ENCODE measurements at regions not wholly inside any gene's neighbourhood (a gene's known extent, or its start where the extent isn't known, plus 50 kb on each side); places are given as distances from the start of the nearest gene placed in this dataset.

DNA sequence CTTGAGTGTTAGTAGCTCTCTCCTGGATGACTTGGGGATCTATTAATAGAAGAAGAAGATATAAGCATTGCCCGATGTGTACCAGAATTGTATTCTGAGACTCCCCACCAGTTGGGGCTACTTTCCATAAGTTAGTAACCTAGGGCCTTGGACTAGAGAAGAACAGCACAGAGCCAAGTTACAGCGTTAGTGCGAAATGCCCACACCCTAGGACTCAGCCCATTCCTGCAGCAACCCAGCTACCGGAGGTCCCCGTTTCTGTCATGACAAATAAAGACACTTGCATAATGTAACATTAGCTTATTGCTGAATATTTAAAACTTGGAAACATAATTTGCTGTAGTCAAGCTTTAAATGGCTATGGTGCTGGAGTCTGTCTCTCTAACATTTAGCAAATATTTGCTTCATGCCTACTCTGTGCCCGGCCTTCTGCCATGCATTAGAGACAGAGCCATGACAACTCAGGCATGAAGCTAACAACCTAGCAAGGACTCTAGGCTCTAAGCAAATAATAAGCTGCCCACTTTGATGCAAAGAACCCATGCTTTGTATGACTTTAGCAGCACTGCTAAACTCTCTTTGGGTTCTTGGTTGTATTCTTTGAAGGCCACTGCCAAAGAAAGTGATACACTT, 103.4 kb upstream of the COL21A1 start:
- TF ChIP-seq, protein P1, sequence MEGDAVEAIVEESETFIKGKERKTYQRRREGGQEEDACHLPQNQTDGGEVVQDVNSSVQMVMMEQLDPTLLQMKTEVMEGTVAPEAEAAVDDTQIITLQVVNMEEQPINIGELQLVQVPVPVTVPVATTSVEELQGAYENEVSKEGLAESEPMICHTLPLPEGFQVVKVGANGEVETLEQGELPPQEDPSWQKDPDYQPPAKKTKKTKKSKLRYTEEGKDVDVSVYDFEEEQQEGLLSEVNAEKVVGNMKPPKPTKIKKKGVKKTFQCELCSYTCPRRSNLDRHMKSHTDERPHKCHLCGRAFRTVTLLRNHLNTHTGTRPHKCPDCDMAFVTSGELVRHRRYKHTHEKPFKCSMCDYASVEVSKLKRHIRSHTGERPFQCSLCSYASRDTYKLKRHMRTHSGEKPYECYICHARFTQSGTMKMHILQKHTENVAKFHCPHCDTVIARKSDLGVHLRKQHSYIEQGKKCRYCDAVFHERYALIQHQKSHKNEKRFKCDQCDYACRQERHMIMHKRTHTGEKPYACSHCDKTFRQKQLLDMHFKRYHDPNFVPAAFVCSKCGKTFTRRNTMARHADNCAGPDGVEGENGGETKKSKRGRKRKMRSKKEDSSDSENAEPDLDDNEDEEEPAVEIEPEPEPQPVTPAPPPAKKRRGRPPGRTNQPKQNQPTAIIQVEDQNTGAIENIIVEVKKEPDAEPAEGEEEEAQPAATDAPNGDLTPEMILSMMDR (IDR thresholded peaks at IDR 0.05 in 2 of 3, conservative IDR thresholded peaks at IDR 0.05 in 1 of 3; ENCODE audit: borderline replicate concordance in 1 of 3, insufficient read depth in 1 of 3, low read depth in 2 of 3, low read length in 2 of 3) = no peak
- no peak for TF ChIP-seq CEBPB (IDR thresholded peaks at IDR 0.05; ENCODE audit: low read depth)
- no peak for TF ChIP-seq POLR2AphosphoS5 (IDR thresholded peaks at IDR 0.05; ENCODE audit: low read depth, low read length)
- no peak for TF ChIP-seq POLR2A (IDR thresholded peaks at IDR 0.05; ENCODE audit: borderline replicate concordance, extremely low read depth, insufficient read depth, insufficient read length)
- TF ChIP-seq FOSL1 (IDR thresholded peaks at IDR 0.05; ENCODE audit: low read depth) = no peak
- TF ChIP-seq, protein P2, sequence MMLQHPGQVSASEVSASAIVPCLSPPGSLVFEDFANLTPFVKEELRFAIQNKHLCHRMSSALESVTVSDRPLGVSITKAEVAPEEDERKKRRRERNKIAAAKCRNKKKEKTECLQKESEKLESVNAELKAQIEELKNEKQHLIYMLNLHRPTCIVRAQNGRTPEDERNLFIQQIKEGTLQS (IDR thresholded peaks at IDR 0.05) = no peak
- TF ChIP-seq TCF7L2 (IDR thresholded peaks at IDR 0.05; ENCODE audit: borderline replicate concordance, extremely low read depth, insufficient read depth, insufficient read length) = no peak
- no peak for TF ChIP-seq SIN3A (IDR thresholded peaks at IDR 0.05; ENCODE audit: low read depth)
- TF ChIP-seq, protein P3, sequence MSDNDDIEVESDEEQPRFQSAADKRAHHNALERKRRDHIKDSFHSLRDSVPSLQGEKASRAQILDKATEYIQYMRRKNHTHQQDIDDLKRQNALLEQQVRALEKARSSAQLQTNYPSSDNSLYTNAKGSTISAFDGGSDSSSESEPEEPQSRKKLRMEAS (IDR thresholded peaks at IDR 0.05) = no peak
- TF ChIP-seq EZH2 (IDR thresholded peaks at IDR 0.05) = no peak
- TF ChIP-seq, protein P4, sequence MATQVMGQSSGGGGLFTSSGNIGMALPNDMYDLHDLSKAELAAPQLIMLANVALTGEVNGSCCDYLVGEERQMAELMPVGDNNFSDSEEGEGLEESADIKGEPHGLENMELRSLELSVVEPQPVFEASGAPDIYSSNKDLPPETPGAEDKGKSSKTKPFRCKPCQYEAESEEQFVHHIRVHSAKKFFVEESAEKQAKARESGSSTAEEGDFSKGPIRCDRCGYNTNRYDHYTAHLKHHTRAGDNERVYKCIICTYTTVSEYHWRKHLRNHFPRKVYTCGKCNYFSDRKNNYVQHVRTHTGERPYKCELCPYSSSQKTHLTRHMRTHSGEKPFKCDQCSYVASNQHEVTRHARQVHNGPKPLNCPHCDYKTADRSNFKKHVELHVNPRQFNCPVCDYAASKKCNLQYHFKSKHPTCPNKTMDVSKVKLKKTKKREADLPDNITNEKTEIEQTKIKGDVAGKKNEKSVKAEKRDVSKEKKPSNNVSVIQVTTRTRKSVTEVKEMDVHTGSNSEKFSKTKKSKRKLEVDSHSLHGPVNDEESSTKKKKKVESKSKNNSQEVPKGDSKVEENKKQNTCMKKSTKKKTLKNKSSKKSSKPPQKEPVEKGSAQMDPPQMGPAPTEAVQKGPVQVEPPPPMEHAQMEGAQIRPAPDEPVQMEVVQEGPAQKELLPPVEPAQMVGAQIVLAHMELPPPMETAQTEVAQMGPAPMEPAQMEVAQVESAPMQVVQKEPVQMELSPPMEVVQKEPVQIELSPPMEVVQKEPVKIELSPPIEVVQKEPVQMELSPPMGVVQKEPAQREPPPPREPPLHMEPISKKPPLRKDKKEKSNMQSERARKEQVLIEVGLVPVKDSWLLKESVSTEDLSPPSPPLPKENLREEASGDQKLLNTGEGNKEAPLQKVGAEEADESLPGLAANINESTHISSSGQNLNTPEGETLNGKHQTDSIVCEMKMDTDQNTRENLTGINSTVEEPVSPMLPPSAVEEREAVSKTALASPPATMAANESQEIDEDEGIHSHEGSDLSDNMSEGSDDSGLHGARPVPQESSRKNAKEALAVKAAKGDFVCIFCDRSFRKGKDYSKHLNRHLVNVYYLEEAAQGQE (IDR thresholded peaks at IDR 0.05; ENCODE audit: low read depth) = no peak

Data from HCT116 (cell line).